HAP-1 (cell line): ENCODE measurements at regions not wholly inside any gene's neighbourhood (a gene's known extent, or its start where the extent isn't known, plus 50 kb on each side); places are given as distances from the start of the nearest gene placed in this dataset.

Experiments
- DNase-seq, 2 experiments: peaks; one replicate each; pipeline ENCODE4 v3.0.0-alpha.2; 2016 to 2020; ENCODE audit warnings: low spot score in 2 of 2
- H3K27me3 ChIP-seq: fragments of 250-450 bp; sonication (Bioruptor Pico); 2 replicates; pipeline ENCODE4 v1.5.1; 2020; ENCODE audit warnings: low read depth, mild to moderate bottlenecking, moderate library complexity
- H3K36me3 ChIP-seq: fragments of 250-450 bp; sonication (Bioruptor Pico); replicated peaks from 2 replicates; pipeline ENCODE4 v1.5.1; 2020; ENCODE audit warnings: mild to moderate bottlenecking
- H3K4me1 ChIP-seq: fragments of 250-450 bp; sonication (Bioruptor Pico); 2 replicates; pipeline ENCODE4 v1.5.1; 2020; ENCODE audit warnings: mild to moderate bottlenecking
- H3K4me3 ChIP-seq: fragments of 250-450 bp; sonication (Bioruptor Pico); 2 replicates; pipeline ENCODE4 v1.5.1; 2020; ENCODE audit warnings: mild to moderate bottlenecking, moderate library complexity
- H3K9me3 ChIP-seq: fragments of 250-450 bp; sonication (Bioruptor Pico); 2 replicates; pipeline ENCODE4 v1.5.1; 2020; ENCODE audit warnings: mild to moderate bottlenecking, moderate library complexity
- in situ Hi-C: fragments of 300-500 bp; cut with MboI; formaldehyde crosslinking; loops from 3 replicates; pipeline ENCODE4 v1.14.3; 2020; ENCODE audit warnings: low sequenced_read_pairs, inconsistent platforms, mixed read lengths

- Histone ChIP-seq H3K4me3 (no peak overlapping the region), H3K36me3 (no peaks in the 10 kb centered on the region), H3K4me1 (no peaks in the 10 kb centered on the region), H3K9me3 (no peaks in the 10 kb centered on the region), H3K27me3 (no peaks in the 10 kb centered on the region)
- no peak for DNase-seq
- in situ Hi-C loops = no loop called here
These were observed 393.7 kb downstream of the GASK1B start for GRCh38 chr4:157779081-157779480.

DNA sequence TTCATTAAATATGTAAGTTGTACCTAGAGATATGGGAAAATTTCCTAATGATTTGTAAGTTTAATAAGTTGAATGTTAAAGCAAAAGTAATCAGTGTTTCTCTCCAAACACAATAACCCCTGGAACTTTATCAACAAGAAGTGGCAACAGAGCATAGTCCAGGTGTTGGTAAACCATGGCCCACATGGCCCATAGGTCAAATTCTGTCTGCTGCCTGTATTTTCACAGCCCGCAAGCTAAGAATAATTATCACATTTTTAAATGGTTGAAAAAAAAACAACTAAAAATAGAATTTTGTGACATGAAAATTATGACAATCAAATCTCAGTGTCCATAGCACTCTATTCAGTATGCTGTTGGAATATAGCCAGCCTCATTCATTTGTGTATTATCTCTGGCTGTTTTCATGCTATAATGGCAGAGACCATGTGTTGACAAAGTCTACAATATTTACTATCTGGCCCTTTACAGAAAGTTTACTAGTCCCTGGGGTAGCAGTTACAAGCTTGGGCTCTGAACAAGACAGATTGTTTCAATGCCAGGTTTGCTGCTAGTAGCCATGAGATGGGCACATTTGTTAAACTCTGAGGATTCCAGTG, 395.8 kb downstream of the GASK1B start:
- no peak overlapping the region for H3K4me3 ChIP-seq
- H3K4me1 ChIP-seq = no peaks in the 10 kb centered on the region
- in situ Hi-C loops = no loop called here
- no peaks in the 10 kb centered on the region for H3K9me3 ChIP-seq
- H3K27me3 ChIP-seq = no peaks in the 10 kb centered on the region
- no peaks in the 10 kb centered on the region for H3K36me3 ChIP-seq
- DNase-seq = no peak

- Histone ChIP-seq H3K4me3 (no peak overlapping the region), H3K4me1 (no peaks in the 10 kb centered on the region), H3K9me3 (no peaks in the 10 kb centered on the region), H3K27me3 (no peaks in the 10 kb centered on the region), H3K36me3 (no peaks in the 10 kb centered on the region)
- no peak for DNase-seq
- in situ Hi-C loops = no loop called here
These were observed 396.9 kb downstream of the GASK1B start for GRCh38 chr4:157775971-157776370.

- in situ Hi-C loops = no loop called here
- Histone ChIP-seq H3K9me3 (no peaks in the 10 kb centered on the region), H3K4me1 (no peaks in the 10 kb centered on the region), H3K27me3 (no peaks in the 10 kb centered on the region), H3K36me3 (no peaks in the 10 kb centered on the region), H3K4me3 (no peak overlapping the region)
- no peak for DNase-seq
These were observed 399.9 kb downstream of the GASK1B start for GRCh38 chr4:157772907-157773306.

GRCh38 chr4:157768419-157768818, 404.4 kb downstream of the GASK1B start:
- Histone ChIP-seq H3K9me3 (no peaks in the 10 kb centered on the region), H3K36me3 (no peaks in the 10 kb centered on the region), H3K4me1 (no peaks in the 10 kb centered on the region), H3K4me3 (no peak overlapping the region), H3K27me3 (no peaks in the 10 kb centered on the region)
- in situ Hi-C loops = no loop called here
- no peak for DNase-seq

DNA sequence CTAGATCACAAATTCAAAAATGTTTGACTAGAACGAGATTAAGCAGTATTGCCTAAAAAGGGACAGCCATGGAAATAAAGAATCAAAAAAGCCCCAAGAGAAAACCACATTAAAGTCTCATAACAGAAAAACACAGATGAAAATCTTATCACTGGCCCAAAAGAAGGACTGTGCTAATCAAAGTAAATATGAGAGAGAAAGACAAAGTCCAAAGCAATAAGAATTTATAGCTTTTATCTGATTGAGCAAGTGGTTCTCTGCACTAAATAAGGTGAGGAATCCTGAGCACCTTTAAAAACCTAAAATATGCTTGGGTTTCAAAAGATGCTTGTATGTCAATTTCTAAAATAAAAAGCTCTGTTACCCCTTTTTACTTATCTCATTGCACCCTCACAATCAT, 409.3 kb downstream of the GASK1B start:
- Histone ChIP-seq H3K36me3 (no peaks in the 10 kb centered on the region), H3K4me3 (no peak overlapping the region), H3K4me1 (no peaks in the 10 kb centered on the region), H3K9me3 (no peaks in the 10 kb centered on the region), H3K27me3 (no peaks in the 10 kb centered on the region)
- in situ Hi-C loops = no loop called here
- no peak for DNase-seq

DNA sequence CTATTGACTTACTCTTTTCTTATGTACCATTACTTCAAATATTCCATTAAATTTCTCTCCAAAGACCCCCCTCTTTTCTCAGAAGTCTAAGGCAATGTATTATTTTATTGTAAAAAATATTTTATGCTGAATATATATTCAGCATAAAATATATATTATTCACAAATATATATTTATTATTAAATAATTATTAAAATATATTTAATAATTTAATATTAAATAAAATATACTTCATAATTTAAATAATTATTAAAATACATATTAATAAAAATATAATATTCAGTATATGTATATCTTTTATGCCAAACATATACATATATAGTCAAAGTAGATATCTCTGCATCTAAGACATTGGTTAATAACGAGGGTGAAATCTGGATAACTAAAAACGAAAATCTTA, 418.4 kb downstream of the GASK1B start:
- H3K27me3 ChIP-seq = no peaks in the 10 kb centered on the region
- in situ Hi-C loops = no loop called here
- no peak overlapping the region for H3K4me3 ChIP-seq
- DNase-seq = no peak
- no peaks in the 10 kb centered on the region; the same call in 1 of the 2 replicates for H3K4me1 ChIP-seq
- no peaks in the 10 kb centered on the region for H3K9me3 ChIP-seq
- H3K36me3 ChIP-seq = no peaks in the 10 kb centered on the region

- H3K9me3 ChIP-seq = no peaks in the 10 kb centered on the region
- DNase-seq = no peak
- in situ Hi-C loops = no loop called here
- no peaks in the 10 kb centered on the region for H3K27me3 ChIP-seq
- no peaks in the 10 kb centered on the region; the same call in 1 of the 2 replicates for H3K4me1 ChIP-seq
- no peak overlapping the region for H3K4me3 ChIP-seq
- H3K36me3 ChIP-seq = no peaks in the 10 kb centered on the region
These were observed 421.2 kb downstream of the GASK1B start for GRCh38 chr4:157751631-157752030.

DNA sequence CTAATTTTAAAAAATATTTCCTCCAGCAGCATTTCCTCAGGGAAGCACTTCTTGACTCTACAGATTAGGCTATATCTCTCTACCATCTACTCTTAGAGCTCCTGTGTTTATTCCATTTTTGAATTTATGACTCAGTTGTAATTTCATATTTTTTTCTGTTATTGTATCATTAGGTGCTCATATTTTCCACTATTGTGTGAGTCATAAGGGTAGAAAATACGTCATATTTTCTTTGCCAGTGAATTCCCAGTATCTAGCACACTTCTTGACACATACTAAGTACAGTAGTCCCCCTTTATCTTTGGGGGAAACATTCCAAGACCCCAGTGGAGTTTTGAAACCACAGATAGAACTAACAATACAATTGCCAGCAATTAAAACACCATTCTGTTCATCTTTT, 431.2 kb downstream of the GASK1B start:
- H3K27me3 ChIP-seq = no peaks in the 10 kb centered on the region
- H3K4me3 ChIP-seq = no peak overlapping the region
- no peaks in the 10 kb centered on the region for H3K9me3 ChIP-seq
- DNase-seq = no peak
- H3K36me3 ChIP-seq = no peaks in the 10 kb centered on the region
- no peaks in the 10 kb centered on the region for H3K4me1 ChIP-seq
- in situ Hi-C loops = no loop called here

GRCh38 chr4:157739242-157739641, 433.6 kb downstream of the GASK1B start:
- H3K36me3 ChIP-seq = no peaks in the 10 kb centered on the region
- no peak for DNase-seq
- H3K4me3 ChIP-seq = no peak overlapping the region
- H3K27me3 ChIP-seq = no peaks in the 10 kb centered on the region
- H3K4me1 ChIP-seq = no peaks in the 10 kb centered on the region
- in situ Hi-C loops = no loop called here
- H3K9me3 ChIP-seq = no peaks in the 10 kb centered on the region

- Histone ChIP-seq H3K4me3 (no peak overlapping the region), H3K4me1 (no peaks in the 10 kb centered on the region), H3K9me3 (no peaks in the 10 kb centered on the region), H3K36me3 (no peaks in the 10 kb centered on the region), H3K27me3 (no peaks in the 10 kb centered on the region)
- in situ Hi-C loops = no loop called here
- DNase-seq = no peak
These were observed 444.6 kb downstream of the GASK1B start for GRCh38 chr4:157728215-157728614.

- in situ Hi-C loops = no loop called here
These were observed 445.7 kb downstream of the GASK1B start for GRCh38 chr4:157727163-157727562.

GRCh38 chr4:157722146-157722545, 450.7 kb downstream of the GASK1B start:
- no peaks in the 10 kb centered on the region for H3K9me3 ChIP-seq
- H3K4me1 ChIP-seq = no peaks in the 10 kb centered on the region
- no peaks in the 10 kb centered on the region for H3K27me3 ChIP-seq
- no peak for DNase-seq
- in situ Hi-C loops = no loop called here
- H3K36me3 ChIP-seq = no peaks in the 10 kb centered on the region
- no peak overlapping the region for H3K4me3 ChIP-seq

More at GRCh38 chr4:157727163-157727562, 445.7 kb downstream of the GASK1B start:
- Histone ChIP-seq H3K4me1 (no peaks in the 10 kb centered on the region), H3K36me3 (no peaks in the 10 kb centered on the region), H3K27me3 (no peaks in the 10 kb centered on the region), H3K4me3 (no peak overlapping the region), H3K9me3 (no peaks in the 10 kb centered on the region)
- no peak for DNase-seq

DNA sequence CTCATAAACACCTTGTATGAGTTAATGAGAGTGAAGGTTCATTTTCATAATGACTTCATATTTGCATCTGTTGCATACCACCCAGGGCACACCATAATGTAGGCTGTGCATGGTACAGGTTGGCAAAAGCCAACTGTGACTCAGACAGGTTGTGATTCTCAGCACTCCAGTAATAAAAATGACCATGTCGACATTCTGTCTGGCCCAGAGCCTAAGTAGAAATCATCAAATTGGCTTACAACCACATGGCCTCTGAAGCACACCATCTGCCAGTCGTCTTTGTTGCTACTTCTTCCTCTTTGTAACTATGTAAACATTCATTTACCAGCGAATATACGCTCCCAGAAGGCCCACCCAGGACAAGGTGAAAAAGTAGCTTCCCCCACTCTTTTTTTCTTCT, 459.5 kb downstream of the GASK1B start:
- DNase-seq = no peak
- Histone ChIP-seq H3K4me1 (no peaks in the 10 kb centered on the region), H3K4me3 (no peak overlapping the region), H3K36me3 (no peaks in the 10 kb centered on the region), H3K27me3 (no peaks in the 10 kb centered on the region), H3K9me3 (no peaks in the 10 kb centered on the region)
- in situ Hi-C loops = no loop called here

GRCh38 chr4:157706155-157706554, 466.7 kb downstream of the GASK1B start:
- no peaks in the 10 kb centered on the region for H3K27me3 ChIP-seq
- no peak for DNase-seq
- no peaks in the 10 kb centered on the region for H3K36me3 ChIP-seq
- no peaks in the 10 kb centered on the region for H3K4me1 ChIP-seq
- in situ Hi-C loops = no loop called here
- H3K4me3 ChIP-seq = no peak overlapping the region
- H3K9me3 ChIP-seq = no peaks in the 10 kb centered on the region
